CD4-positive, CD25-positive, alpha-beta regulatory T cell (primary cell): ENCODE measurements at regions not wholly inside any gene's neighbourhood (a gene's known extent, or its start where the extent isn't known, plus 50 kb on each side); places are given as distances from the start of the nearest gene placed in this dataset.
"Not testable (repeated sequence)": the region's sequence is repeated elsewhere in the genome, so short reads cannot be mapped to it uniquely, and the experiment has no call there.

ENCODE experiments used
- ATAC-seq, 2 donors: fragments of 150-1000 bp; cut with Tn5 transposase; one replicate each; pipeline ENCODE4 v1.10.0; 2021; ENCODE audit warnings: low read depth in 2 of 2, moderate number of reproducible peaks in 2 of 2, moderate library complexity in 1 of 2
- DNase-seq, 3 donors: peaks; one replicate each; pipeline versions ENCODE4 v3.0.0 to v3.0.0-alpha.2; 2012 to 2022; ENCODE audit warnings: mixed read lengths in 1 of 3
- H3K27ac ChIP-seq: one replicate; pipeline ENCODE4 v1.7.0; 2013; ENCODE audit warnings: mild to moderate bottlenecking, low read length; ENCODE audit not compliant: insufficient read depth, poor library complexity, severe bottlenecking
- H3K27me3 ChIP-seq: one replicate; pipeline ENCODE4 v1.7.0; 2013; ENCODE audit warnings: low read length; ENCODE audit not compliant: control insufficient read depth, insufficient read depth
- H3K36me3 ChIP-seq: one replicate; pipeline ENCODE4 v1.7.0; 2013; ENCODE audit warnings: mild to moderate bottlenecking, low read length, moderate library complexity; ENCODE audit not compliant: control insufficient read depth, insufficient read depth
- H3K4me1 ChIP-seq: 2 replicates; pipeline ENCODE4 v1.7.0; 2013; ENCODE audit warnings: mild to moderate bottlenecking, low read length; ENCODE audit not compliant: insufficient read depth, control insufficient read depth, poor library complexity, severe bottlenecking
- H3K4me3 ChIP-seq: one replicate; pipeline ENCODE4 v1.7.0; 2013; ENCODE audit warnings: low read depth, mild to moderate bottlenecking, low read length, moderate library complexity
- H3K9me3 ChIP-seq, 2 experiments: 1 replicate in 1 of 2; 2 replicates in 1 of 2; pipeline ENCODE4 v1.7.0; 2013; ENCODE audit warnings: low read length in 2 of 2, mild to moderate bottlenecking in 1 of 2, moderate library complexity in 1 of 2; ENCODE audit not compliant: control insufficient read depth in 2 of 2
- H3K27ac Mint-ChIP-seq, 3 donors: one replicate each; pipeline ENCODE4 v1.8.0; 2020 to 2022; ENCODE audit warnings: mild to moderate bottlenecking in 3 of 3, mixed read lengths in 3 of 3, moderate library complexity in 2 of 3
- H3K27me3 Mint-ChIP-seq: one replicate; pipeline ENCODE4 v1.8.0; 2022; ENCODE audit warnings: mild to moderate bottlenecking, mixed read lengths
- H3K36me3 Mint-ChIP-seq: one replicate; pipeline ENCODE4 v1.8.0; 2020; ENCODE audit warnings: mixed read lengths
- H3K4me1 Mint-ChIP-seq, 4 donors: one replicate each; pipeline ENCODE4 v1.8.0; 2020 to 2022; ENCODE audit warnings: mixed read lengths in 4 of 4, mild to moderate bottlenecking in 1 of 4
- H3K4me3 Mint-ChIP-seq, 4 donors: one replicate each; pipeline ENCODE4 v1.8.0; 2020 to 2022; ENCODE audit warnings: mild to moderate bottlenecking in 4 of 4, mixed read lengths in 4 of 4, moderate library complexity in 3 of 4
- H3K9me3 Mint-ChIP-seq, 7 donors: one replicate each; pipeline ENCODE4 v1.8.0; 2020 to 2022; ENCODE audit warnings: mixed read lengths in 7 of 7, mild to moderate bottlenecking in 3 of 7, moderate library complexity in 2 of 7

DNA sequence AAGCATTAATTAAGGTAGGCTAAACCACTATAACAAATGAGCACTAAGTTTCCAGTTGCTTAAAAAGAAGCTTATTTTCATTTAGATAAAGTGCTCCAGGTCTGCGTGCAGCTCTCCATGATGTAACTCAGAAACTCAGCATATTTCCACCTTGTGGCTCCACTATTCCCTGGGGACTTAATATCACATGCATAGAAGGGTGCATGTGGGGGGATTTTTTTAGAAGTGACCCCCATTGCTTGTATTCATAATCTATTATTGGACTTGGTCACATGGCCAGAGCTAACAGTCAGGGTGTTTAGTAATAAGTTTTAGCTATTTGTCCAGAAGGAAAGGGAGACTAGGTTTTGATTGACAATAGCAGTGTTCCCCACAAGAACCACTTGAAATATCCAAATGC lies 86.8 kb downstream of the TMCO5A start:
- Histone ChIP-seq H3K9me3 (no peaks in the 10 kb centered on the region), H3K36me3 (no peaks in the 10 kb centered on the region), H3K4me3 (no peak overlapping the region), H3K4me1 (no peaks in the 10 kb centered on the region), H3K27me3 (no peaks in the 10 kb centered on the region), H3K27ac (no peak overlapping the region)
- peaks cover 12% of the 10 kb centered on the region for H3K27me3 Mint-ChIP-seq
- ATAC-seq = no peak
- no peak overlapping the region for H3K4me3 Mint-ChIP-seq
- no peaks in the 10 kb centered on the region for H3K36me3 Mint-ChIP-seq
- no peaks in the 10 kb centered on the region for H3K4me1 Mint-ChIP-seq
- H3K9me3 Mint-ChIP-seq = peaks cover 0 to 6% (median 0%) of the 10 kb centered on the region in 7 donors
- DNase-seq = no peak
- H3K27ac Mint-ChIP-seq = no peak overlapping the region

DNA sequence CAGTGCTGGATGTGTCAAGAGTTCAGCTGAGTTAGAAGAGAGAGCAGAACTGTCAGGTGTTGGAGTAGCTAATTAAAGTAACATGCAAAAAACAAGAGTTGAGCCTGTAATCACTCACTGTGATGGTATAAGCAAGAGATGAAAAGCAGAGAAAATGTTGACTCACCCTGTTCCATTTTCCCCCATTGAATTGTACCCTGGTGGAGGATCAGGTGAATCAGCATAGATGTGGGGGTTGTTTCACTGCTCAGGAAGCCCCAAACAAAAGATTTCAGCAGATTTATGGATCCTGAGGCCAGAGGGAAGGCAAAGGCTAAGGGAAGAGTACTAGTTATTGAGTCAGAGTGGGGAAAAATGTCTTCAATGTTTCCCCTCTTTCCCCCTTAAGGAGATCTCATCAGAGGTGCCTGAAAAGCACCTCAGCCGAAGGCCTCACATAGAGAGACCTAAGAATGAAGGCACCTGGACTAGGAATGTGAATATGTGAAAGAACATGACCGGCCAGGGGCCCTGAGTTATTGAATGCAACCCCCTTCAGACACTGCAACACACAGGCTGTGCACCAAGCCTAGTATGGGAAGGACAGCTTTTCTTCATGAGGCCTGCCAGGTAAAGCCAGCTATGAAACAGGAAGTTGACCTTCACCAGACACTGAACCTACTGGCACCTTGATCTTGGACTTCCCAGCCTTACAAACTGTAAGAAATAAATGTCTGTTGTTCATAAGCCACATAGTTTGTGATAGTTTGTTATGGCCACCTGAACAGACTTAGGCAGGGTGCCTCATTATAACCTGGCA lies 90.1 kb downstream of the TMCO5A start:
- no peak overlapping the region for H3K27ac ChIP-seq
- no peaks in the 10 kb centered on the region for H3K9me3 ChIP-seq
- no peaks in the 10 kb centered on the region for H3K4me1 ChIP-seq
- H3K4me1 Mint-ChIP-seq = no peaks in the 10 kb centered on the region
- peaks cover 8% of the 10 kb centered on the region for H3K27me3 Mint-ChIP-seq
- peaks cover 0 to 7% (median 2%) of the 10 kb centered on the region in 7 donors for H3K9me3 Mint-ChIP-seq
- no peaks in the 10 kb centered on the region for H3K27me3 ChIP-seq
- no peaks in the 10 kb centered on the region for H3K36me3 ChIP-seq
- H3K4me3 ChIP-seq = no peak overlapping the region
- ATAC-seq = no peak
- no peak for DNase-seq
- H3K4me3 Mint-ChIP-seq = no peak overlapping the region
- H3K36me3 Mint-ChIP-seq = no peaks in the 10 kb centered on the region
- H3K27ac Mint-ChIP-seq = no peak overlapping the region

DNA sequence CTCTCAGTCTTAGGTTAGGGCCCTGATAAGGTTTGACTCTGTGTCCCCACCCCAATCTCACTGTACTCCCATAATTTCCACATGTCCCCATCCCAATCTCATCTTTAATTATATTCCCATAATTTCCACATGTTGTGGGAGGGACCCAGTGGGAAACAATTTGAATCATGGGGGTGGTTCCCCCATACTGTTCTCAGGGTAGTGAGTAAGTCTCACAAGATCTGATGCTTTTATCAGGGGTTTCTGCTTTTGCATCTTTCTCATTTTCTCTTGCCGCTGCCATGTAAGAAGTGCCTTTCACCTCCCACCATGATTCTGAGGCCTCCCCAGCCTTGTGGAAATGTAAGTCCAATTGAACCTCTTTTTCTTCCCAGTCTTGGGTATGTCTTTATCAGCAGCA lies 91.2 kb downstream of the TMCO5A start:
- H3K9me3 ChIP-seq, H3K4me1 Mint-ChIP-seq, H3K27me3 Mint-ChIP-seq, H3K4me1 ChIP-seq, H3K27ac Mint-ChIP-seq, H3K27ac ChIP-seq, H3K36me3 ChIP-seq, H3K4me3 ChIP-seq, H3K36me3 Mint-ChIP-seq, ATAC-seq, DNase-seq, H3K27me3 ChIP-seq, H3K9me3 Mint-ChIP-seq, H3K4me3 Mint-ChIP-seq: not testable (repeated sequence)

DNA sequence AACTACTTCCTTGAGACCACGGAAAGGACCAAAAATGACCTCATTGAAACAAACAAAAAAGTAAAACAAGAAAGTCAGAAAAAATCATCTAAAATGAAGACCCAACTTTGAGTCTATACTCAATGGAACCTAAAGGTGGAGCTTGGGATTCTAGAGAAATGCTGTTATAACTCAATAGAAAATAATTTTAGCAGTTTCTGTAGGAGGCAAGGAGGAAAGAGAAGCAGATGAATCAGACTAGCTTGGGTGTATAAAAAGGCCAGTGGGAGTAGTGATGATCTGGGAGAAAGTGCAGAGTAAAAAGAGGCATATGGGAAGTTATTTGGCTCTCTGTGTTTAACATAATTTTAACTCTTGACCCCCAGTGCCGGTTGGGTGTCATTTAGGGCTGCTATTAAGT lies 94.4 kb downstream of the TMCO5A start:
- Histone ChIP-seq H3K27ac (no peak overlapping the region), H3K27me3 (no peaks in the 10 kb centered on the region), H3K9me3 (no peaks in the 10 kb centered on the region), H3K4me1 (no peaks in the 10 kb centered on the region), H3K4me3 (no peak overlapping the region), H3K36me3 (no peaks in the 10 kb centered on the region)
- Mint-ChIP-seq H3K9me3 (peaks cover 0 to 7% (median 2%) of the 10 kb centered on the region in 7 donors), H3K27ac (no peak overlapping the region), H3K4me1 (no peaks in the 10 kb centered on the region), H3K36me3 (no peaks in the 10 kb centered on the region), H3K4me3 (no peak overlapping the region), H3K27me3 (peaks cover 8% of the 10 kb centered on the region)
- DNase-seq (no peak), ATAC-seq (no peak)

DNA sequence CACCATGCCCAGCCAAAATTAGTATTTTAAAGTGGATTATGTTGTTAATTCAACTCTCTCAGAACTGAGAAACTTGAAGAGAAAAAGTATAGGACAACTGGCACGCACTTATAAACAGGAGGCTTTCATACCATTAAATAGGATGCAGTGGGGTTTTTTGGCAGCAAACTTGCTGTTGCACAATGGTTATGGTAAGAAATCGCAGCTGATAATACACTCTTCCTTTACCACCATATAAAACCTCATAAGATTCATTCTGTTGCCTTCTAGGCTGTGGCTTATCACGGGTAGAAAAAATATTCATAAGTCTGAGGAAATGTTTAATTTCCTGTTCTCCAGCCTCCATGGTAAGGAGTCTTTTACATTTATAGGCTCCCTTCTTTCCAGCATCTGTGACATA lies 95.3 kb downstream of the TMCO5A start:
- no peaks in the 10 kb centered on the region for H3K4me1 ChIP-seq
- peaks cover under 1% of the 10 kb centered on the region for H3K27me3 ChIP-seq
- no peaks in the 10 kb centered on the region for H3K4me1 Mint-ChIP-seq
- peaks cover 8% of the 10 kb centered on the region for H3K27me3 Mint-ChIP-seq
- H3K4me3 Mint-ChIP-seq = no peak overlapping the region
- H3K9me3 ChIP-seq = no peaks in the 10 kb centered on the region
- no peak overlapping the region for H3K27ac ChIP-seq
- peaks cover 0 to 4% (median 2%) of the 10 kb centered on the region in 7 donors for H3K9me3 Mint-ChIP-seq
- DNase-seq (no peak), ATAC-seq (no peak)
- H3K27ac Mint-ChIP-seq = no peak overlapping the region
- H3K36me3 ChIP-seq = no peaks in the 10 kb centered on the region
- H3K36me3 Mint-ChIP-seq = no peaks in the 10 kb centered on the region
- H3K4me3 ChIP-seq = no peak overlapping the region

DNA sequence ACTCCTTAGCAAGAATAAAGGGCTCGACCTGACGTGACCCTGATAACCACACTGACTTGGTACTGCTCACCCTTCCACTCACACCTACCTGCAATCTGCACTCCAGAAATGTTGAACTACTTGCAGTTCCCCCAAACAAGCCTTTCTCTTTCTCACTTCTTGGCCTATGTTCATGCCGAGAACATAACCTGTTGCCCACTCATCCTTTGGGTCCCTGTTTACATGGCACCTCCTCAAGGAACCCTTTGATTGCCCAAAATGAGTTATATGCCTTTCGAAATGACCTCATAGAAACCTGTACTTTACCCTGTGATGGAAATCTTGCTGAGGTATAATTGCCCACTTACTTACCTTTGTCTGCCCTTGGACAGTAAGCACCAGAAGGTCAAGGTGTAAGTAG lies 96.2 kb downstream of the TMCO5A start:
- ATAC-seq (no peak), DNase-seq (no peak)
- Histone ChIP-seq H3K9me3 (no peaks in the 10 kb centered on the region), H3K27me3 (peaks cover 2% of the 10 kb centered on the region), H3K36me3 (no peaks in the 10 kb centered on the region), H3K27ac (no peak overlapping the region), H3K4me1 (no peaks in the 10 kb centered on the region), H3K4me3 (no peak overlapping the region)
- H3K4me3 Mint-ChIP-seq = no peak overlapping the region
- no peaks in the 10 kb centered on the region for H3K36me3 Mint-ChIP-seq
- H3K27ac Mint-ChIP-seq = no peak overlapping the region
- H3K9me3 Mint-ChIP-seq = peaks cover 0 to 5% (median 2%) of the 10 kb centered on the region in 7 donors
- H3K4me1 Mint-ChIP-seq = no peaks in the 10 kb centered on the region
- peaks cover 8% of the 10 kb centered on the region for H3K27me3 Mint-ChIP-seq

DNA sequence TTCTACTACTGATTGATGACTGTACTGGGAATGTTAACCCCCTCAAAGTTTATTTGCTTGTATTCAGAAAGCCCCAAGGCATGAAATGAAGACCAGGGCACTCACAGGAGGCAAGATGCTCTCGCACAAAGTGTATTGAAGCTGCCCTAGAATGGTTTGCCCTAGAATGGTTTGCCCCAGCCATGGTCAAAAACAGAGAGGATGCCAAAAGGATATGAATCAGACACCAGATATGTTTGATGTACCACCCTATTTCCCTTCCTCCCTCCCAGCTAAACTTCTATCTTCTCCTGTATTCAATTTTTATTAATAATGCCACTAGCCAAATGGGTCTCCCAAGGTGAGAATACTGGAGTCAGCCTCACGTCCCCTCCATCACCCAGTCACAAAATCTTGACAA lies 101.3 kb downstream of the TMCO5A start:
- no peaks in the 10 kb centered on the region for H3K36me3 ChIP-seq
- H3K27me3 ChIP-seq = peaks cover 2% of the 10 kb centered on the region
- H3K4me1 ChIP-seq = no peaks in the 10 kb centered on the region
- DNase-seq (no peak), ATAC-seq (no peak)
- Mint-ChIP-seq H3K27me3 (peaks cover 5% of the 10 kb centered on the region), H3K36me3 (no peaks in the 10 kb centered on the region), H3K9me3 (peaks cover 0 to 4% (median 0%) of the 10 kb centered on the region in 7 donors), H3K4me3 (no peak overlapping the region), H3K4me1 (peaks cover 0 to 2% (median 0%) of the 10 kb centered on the region in 4 donors), H3K27ac (no peak overlapping the region)
- H3K4me3 ChIP-seq = no peak overlapping the region
- no peak overlapping the region for H3K27ac ChIP-seq
- H3K9me3 ChIP-seq = no peaks in the 10 kb centered on the region

DNA sequence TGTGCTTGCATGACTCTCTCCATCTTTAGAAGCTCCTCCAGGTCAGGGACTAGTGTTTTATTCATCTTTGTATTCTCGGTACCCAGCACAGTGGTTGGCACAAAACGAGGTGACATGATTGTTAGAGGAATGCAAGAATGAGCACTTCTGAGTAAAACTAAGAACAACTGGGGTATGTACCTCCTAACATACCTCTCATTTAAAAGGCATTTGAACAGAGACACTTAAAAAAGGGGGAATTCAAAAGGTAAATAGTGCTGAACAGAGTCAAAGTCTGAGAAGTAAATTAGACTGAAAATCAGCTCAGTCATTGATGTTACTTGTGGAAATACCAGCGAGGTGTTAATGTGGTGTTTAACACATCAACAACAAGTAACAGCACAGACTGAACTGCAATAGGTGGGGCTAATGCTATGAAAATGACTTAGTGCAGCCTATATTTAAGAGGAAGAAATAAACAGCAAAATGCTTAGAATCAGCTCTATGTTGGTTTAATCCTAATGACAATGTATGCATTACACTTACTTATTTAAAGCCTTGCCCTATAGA lies 102.4 kb downstream of the TMCO5A start:
- ATAC-seq (no peak), DNase-seq (no peak)
- Mint-ChIP-seq H3K27ac (no peak overlapping the region), H3K36me3 (no peaks in the 10 kb centered on the region), H3K4me1 (peaks cover 0 to 2% (median 0%) of the 10 kb centered on the region in 4 donors), H3K9me3 (peaks cover 0 to 4% (median 0%) of the 10 kb centered on the region in 7 donors), H3K27me3 (no peaks in the 10 kb centered on the region), H3K4me3 (no peak overlapping the region)
- Histone ChIP-seq H3K4me1 (no peaks in the 10 kb centered on the region), H3K9me3 (no peaks in the 10 kb centered on the region), H3K36me3 (no peaks in the 10 kb centered on the region), H3K27ac (no peak overlapping the region), H3K27me3 (peaks cover 2% of the 10 kb centered on the region), H3K4me3 (no peak overlapping the region)
